Adrenal gland (tissue), 5 donors: ENCODE measurements at regions not wholly inside any gene's neighbourhood (a gene's known extent, or its start where the extent isn't known, plus 50 kb on each side); places are given as distances from the start of the nearest gene placed in this dataset.

Experiments used
- CTCF ChIP-seq, 6 experiments: fragments of 450-650 bp in 4 of 6; fragments of 200-600 bp in 2 of 6; sonication (generic) in 1 of 6; IDR thresholded peaks; 1 replicate in 5 of 6; 2 replicates in 1 of 6; pipeline versions ENCODE4 v1.5.1 to v1.8.0; 2016 to 2021; ENCODE audit warnings: antibody characterized with exemption in 6 of 6, mild to moderate bottlenecking in 2 of 6, moderate library complexity in 1 of 6
- POLR2A ChIP-seq, 2 donors: fragments of 450-650 bp; IDR thresholded peaks; one replicate each; pipeline ENCODE4 v1.6.1; 2017; ENCODE audit warnings: antibody characterized with exemption in 2 of 2, mild to moderate bottlenecking in 2 of 2, moderate library complexity in 1 of 2
- donor health status: DM: no; HTN: no; CAD: no.

GRCh38 chr6:48417927-48418326 is 306.9 kb upstream of the PTCHD4 start:
- TF ChIP-seq CTCF (IDR thresholded peaks at IDR 0.05) (no peak), POLR2A (IDR thresholded peaks at IDR 0.05) (no peak)
